ENCODE measurements at regions not wholly inside any gene's neighbourhood (a gene's known extent, or its start where the extent isn't known, plus 50 kb on each side); places are given as distances from the start of the nearest gene placed in this dataset.

- H3K27me3 ChIP-seq (ENCODE audit: control insufficient read depth, insufficient read depth, low read length), result no peaks in the 10 kb centered on the region
- H3K27ac ChIP-seq, result no peak overlapping the region
- no peaks in the 10 kb centered on the region for H3K9me3 ChIP-seq (ENCODE audit: control insufficient read depth, low read length)
- no peaks in the 10 kb centered on the region for H3K79me2 ChIP-seq
- H3K4me1 ChIP-seq, result no peaks in the 10 kb centered on the region
- no peak for TF ChIP-seq CTCF (IDR thresholded peaks at IDR 0.05)
- no peaks in the 10 kb centered on the region for H3K36me3 ChIP-seq (ENCODE audit: control insufficient read depth, insufficient read depth, low read length)
- no peak overlapping the region for H3K4me3 ChIP-seq (ENCODE audit: low read depth, low read length)
- H3K9ac ChIP-seq, result no peak overlapping the region
- H2AFZ ChIP-seq, result no peak overlapping the region
- no peak overlapping the region for H3K4me2 ChIP-seq (ENCODE audit: low read length)
Measured at GRCh38 chr2:145652571-145653545, 1132.9 kb upstream of the ZEB2 start.

GRCh38 chr2:145652036-145652435 lies 1132.1 kb upstream of the ZEB2 start:
- Histone ChIP-seq H2AFZ (no peak overlapping the region), H3K27ac (no peak overlapping the region), H3K27me3 (ENCODE audit: control insufficient read depth, insufficient read depth, low read length) (no peaks in the 10 kb centered on the region), H3K79me2 (no peaks in the 10 kb centered on the region), H3K4me1 (no peaks in the 10 kb centered on the region), H3K9ac (no peak overlapping the region), H3K4me3 (ENCODE audit: low read depth, low read length) (no peak overlapping the region), H3K36me3 (ENCODE audit: control insufficient read depth, insufficient read depth, low read length) (no peaks in the 10 kb centered on the region), H3K9me3 (ENCODE audit: control insufficient read depth, low read length) (no peaks in the 10 kb centered on the region), H3K4me2 (ENCODE audit: low read length) (no peak overlapping the region)
- no peak for TF ChIP-seq CTCF (IDR thresholded peaks at IDR 0.05)

GRCh38 chr2:145650226-145650625 lies 1130.3 kb upstream of the ZEB2 start:
- no peaks in the 10 kb centered on the region for H3K79me2 ChIP-seq
- H3K9me3 ChIP-seq (ENCODE audit: control insufficient read depth, low read length), result no peaks in the 10 kb centered on the region
- H3K4me1 ChIP-seq, result no peaks in the 10 kb centered on the region
- H3K4me3 ChIP-seq (ENCODE audit: low read depth, low read length), result no peak overlapping the region
- H3K36me3 ChIP-seq (ENCODE audit: control insufficient read depth, insufficient read depth, low read length), result no peaks in the 10 kb centered on the region
- TF ChIP-seq CTCF (IDR thresholded peaks at IDR 0.05), result no peak
- H3K27ac ChIP-seq, result no peak overlapping the region
- no peaks in the 10 kb centered on the region for H3K27me3 ChIP-seq (ENCODE audit: control insufficient read depth, insufficient read depth, low read length)
- H3K9ac ChIP-seq, result no peak overlapping the region
- H3K4me2 ChIP-seq (ENCODE audit: low read length), result no peak overlapping the region
- H2AFZ ChIP-seq, result no peak overlapping the region

- no peak overlapping the region for H3K9ac ChIP-seq
- no peaks in the 10 kb centered on the region for H3K4me1 ChIP-seq
- no peak overlapping the region for H2AFZ ChIP-seq
Measured at GRCh38 chr2:145649061-145649460, 1129.1 kb upstream of the ZEB2 start.

More at GRCh38 chr2:145649061-145649460, 1129.1 kb upstream of the ZEB2 start:
- H3K4me2 ChIP-seq (ENCODE audit: low read length), result no peak overlapping the region
- TF ChIP-seq CTCF (IDR thresholded peaks at IDR 0.05), result no peak
- H3K79me2 ChIP-seq, result no peaks in the 10 kb centered on the region
- no peaks in the 10 kb centered on the region for H3K27me3 ChIP-seq (ENCODE audit: control insufficient read depth, insufficient read depth, low read length)
- no peaks in the 10 kb centered on the region for H3K36me3 ChIP-seq (ENCODE audit: control insufficient read depth, insufficient read depth, low read length)
- no peak overlapping the region for H3K4me3 ChIP-seq (ENCODE audit: low read depth, low read length)
- no peaks in the 10 kb centered on the region for H3K9me3 ChIP-seq (ENCODE audit: control insufficient read depth, low read length)
- H3K27ac ChIP-seq, result no peak overlapping the region

All from parathyroid adenoma (tissue), 2 donors.